Transverse colon (tissue), 3 donors: ENCODE measurements at regions not wholly inside any gene's neighbourhood (a gene's known extent, or its start where the extent isn't known, plus 50 kb on each side); places are given as distances from the start of the nearest gene placed in this dataset.

Source experiments
- CTCF ChIP-seq, 5 experiments: fragments of 200-600 bp in 3 of 5; fragments of 450-650 bp in 2 of 5; sonication (generic) in 3 of 5; IDR thresholded peaks; 1 replicate in 2 of 5; 2 replicates in 3 of 5; pipeline ENCODE4 v1.5.1; 2016 to 2017; ENCODE audit warnings: antibody characterized with exemption in 5 of 5, inconsistent platforms in 3 of 5, mild to moderate bottlenecking in 2 of 5, moderate library complexity in 1 of 5
- POLR2A ChIP-seq: fragments of 450-650 bp; IDR thresholded peaks from one replicate; pipeline ENCODE4 v1.6.1; 2016; ENCODE audit warnings: antibody characterized with exemption, mild to moderate bottlenecking, moderate library complexity

GRCh38 chr1:58119971-58120370 lies 426.6 kb downstream of the OMA1 start:
- no peak for TF ChIP-seq POLR2A
- no peak for TF ChIP-seq CTCF (IDR thresholded peaks at IDR 0.05)
